ENCODE measurements at regions not wholly inside any gene's neighbourhood (a gene's known extent, or its start where the extent isn't known, plus 50 kb on each side); places are given as distances from the start of the nearest gene placed in this dataset.

- Mint-ChIP-seq H3K9me3 (peaks cover 29% of the 10 kb centered on the region), H3K4me1 (ENCODE audit: low read depth in 2 of 2) (no peaks in the 10 kb centered on the region), H3K27ac (no peak overlapping the region), H3K27me3 (no peaks in the 10 kb centered on the region), H3K4me3 (no peak overlapping the region), H3K36me3 (peaks cover 6% of the 10 kb centered on the region)
- DNase-seq (ENCODE audit: low spot score) (no peak), ATAC-seq (no peak)
These were observed 88.9 kb upstream of the NRXN1 start for GRCh38 chr2:51120754-51121280.

DNA sequence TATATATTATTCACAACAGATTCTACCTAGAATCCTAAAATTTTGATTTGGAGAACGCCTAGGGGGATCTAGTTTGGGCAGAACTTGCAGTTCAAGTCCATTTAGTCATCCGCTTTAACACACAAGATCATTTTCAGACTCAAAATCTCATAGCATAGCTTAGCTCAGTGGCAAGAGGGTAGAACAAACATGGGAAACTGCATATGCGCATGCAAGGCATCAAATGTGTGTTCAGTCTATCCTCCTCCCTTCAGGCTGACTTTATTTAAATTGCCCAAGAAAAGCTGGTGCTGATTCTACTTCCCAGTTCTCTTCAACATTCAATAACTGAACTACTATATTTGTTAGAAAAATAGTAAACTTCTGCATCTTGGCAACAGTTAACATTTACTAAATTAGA lies 79.6 kb upstream of the NRXN1 start:
- Mint-ChIP-seq H3K4me1 (ENCODE audit: low read depth in 2 of 2) (no peaks in the 10 kb centered on the region), H3K27ac (no peak overlapping the region), H3K36me3 (no peaks in the 10 kb centered on the region), H3K27me3 (no peaks in the 10 kb centered on the region), H3K4me3 (no peak overlapping the region), H3K9me3 (peaks cover 12% of the 10 kb centered on the region)
- no peak for DNase-seq (ENCODE audit: low spot score)
- ATAC-seq = no peak

GRCh38 chr2:51108794-51109193 lies 76.9 kb upstream of the NRXN1 start:
- DNase-seq (ENCODE audit: low spot score) = no peak
- H3K4me3 Mint-ChIP-seq = no peak overlapping the region
- no peaks in the 10 kb centered on the region for H3K36me3 Mint-ChIP-seq
- H3K27ac Mint-ChIP-seq = no peak overlapping the region
- H3K27me3 Mint-ChIP-seq = no peaks in the 10 kb centered on the region
- no peak for ATAC-seq
- H3K4me1 Mint-ChIP-seq (ENCODE audit: low read depth in 2 of 2) = peaks cover 0 to under 1% of the 10 kb centered on the region in 2 donors
- H3K9me3 Mint-ChIP-seq = peaks cover 4% of the 10 kb centered on the region

DNA sequence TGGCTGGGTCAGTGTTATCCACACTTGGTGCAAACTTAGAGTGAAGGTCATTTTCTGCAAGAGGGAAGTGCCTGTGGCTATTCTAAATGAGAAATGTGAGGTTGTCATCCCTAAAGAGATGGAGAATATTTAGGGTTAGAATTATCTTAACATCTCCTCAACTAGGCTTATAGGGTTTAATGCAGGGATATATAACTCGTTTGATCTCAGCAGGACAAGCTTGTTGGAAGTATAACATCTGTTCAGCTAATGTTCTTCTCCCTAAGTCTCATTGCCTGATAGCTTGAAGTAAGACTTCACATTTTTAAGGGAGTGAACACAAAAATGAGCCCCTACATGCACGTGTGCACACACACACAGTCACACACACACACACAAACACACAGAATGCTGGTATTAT lies 75.9 kb upstream of the NRXN1 start:
- no peak for DNase-seq (ENCODE audit: low spot score)
- Mint-ChIP-seq H3K9me3 (peaks cover 11% of the 10 kb centered on the region), H3K27ac (no peak overlapping the region), H3K27me3 (no peaks in the 10 kb centered on the region), H3K4me1 (ENCODE audit: low read depth in 2 of 2) (peaks cover 0 to 7% of the 10 kb centered on the region in 2 donors), H3K36me3 (no peaks in the 10 kb centered on the region), H3K4me3 (no peak overlapping the region)
- no peak for ATAC-seq

- no peaks in the 10 kb centered on the region for H3K27me3 Mint-ChIP-seq
- no peak overlapping the region for H3K27ac Mint-ChIP-seq
- peaks cover 0 to 7% of the 10 kb centered on the region in 2 donors for H3K4me1 Mint-ChIP-seq (ENCODE audit: low read depth in 2 of 2)
- DNase-seq (ENCODE audit: low spot score) (no peak), ATAC-seq (no peak)
- H3K9me3 Mint-ChIP-seq = peaks cover 15% of the 10 kb centered on the region
- H3K4me3 Mint-ChIP-seq = no peak overlapping the region
- no peaks in the 10 kb centered on the region for H3K36me3 Mint-ChIP-seq
These were observed 73.9 kb upstream of the NRXN1 start for GRCh38 chr2:51105811-51106210.

DNA sequence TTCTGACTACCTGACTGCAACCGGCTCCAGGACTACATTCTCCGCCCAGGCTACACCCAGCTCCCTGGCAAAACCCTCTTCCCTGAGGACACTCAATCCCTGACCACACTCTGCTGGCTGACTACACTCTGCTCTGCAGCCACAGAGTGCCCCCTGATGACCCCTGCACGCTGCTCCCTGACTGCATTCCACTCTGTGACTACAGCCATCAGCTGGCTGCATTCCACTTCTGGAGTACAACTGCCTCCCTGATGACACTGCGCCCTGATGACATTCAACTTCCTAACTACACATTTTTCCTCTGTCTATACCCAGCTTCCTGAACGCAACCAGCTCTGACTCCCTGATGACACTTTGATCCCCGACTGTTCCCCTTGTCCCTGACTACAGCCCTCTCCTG lies 71.3 kb upstream of the NRXN1 start:
- peaks cover 0 to 7% of the 10 kb centered on the region in 2 donors for H3K4me1 Mint-ChIP-seq (ENCODE audit: low read depth in 2 of 2)
- DNase-seq (ENCODE audit: low spot score) = no peak
- H3K9me3 Mint-ChIP-seq = peaks cover 16% of the 10 kb centered on the region
- peaks cover 8% of the 10 kb centered on the region for H3K36me3 Mint-ChIP-seq
- no peak overlapping the region for H3K4me3 Mint-ChIP-seq
- no peak for ATAC-seq
- H3K27ac Mint-ChIP-seq = no peak overlapping the region
- H3K27me3 Mint-ChIP-seq = no peaks in the 10 kb centered on the region

DNA sequence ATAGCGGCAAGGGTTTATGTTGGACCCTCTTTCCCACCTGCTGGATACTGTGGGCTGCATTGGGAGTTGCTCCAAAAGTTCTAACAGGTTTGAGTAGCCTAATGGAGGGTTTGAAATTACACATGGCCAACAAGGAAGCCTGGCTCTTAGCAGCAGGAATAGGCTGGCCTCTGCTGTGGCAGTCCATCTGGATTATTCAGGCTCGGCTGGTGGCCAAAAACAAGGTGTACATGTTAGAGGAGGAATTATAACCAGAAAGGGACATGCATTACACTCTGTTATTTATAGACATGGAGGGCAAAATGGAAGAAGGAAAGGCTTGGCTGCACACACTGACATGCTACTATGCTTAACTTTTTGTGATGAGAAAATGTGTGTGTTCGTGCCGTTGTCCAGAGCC lies 61.1 kb upstream of the NRXN1 start:
- peaks cover 12% of the 10 kb centered on the region for H3K9me3 Mint-ChIP-seq
- DNase-seq (ENCODE audit: low spot score) (no peak), ATAC-seq (no peak)
- no peak overlapping the region for H3K4me3 Mint-ChIP-seq
- peaks cover 8% of the 10 kb centered on the region for H3K36me3 Mint-ChIP-seq
- H3K27me3 Mint-ChIP-seq = no peaks in the 10 kb centered on the region
- H3K4me1 Mint-ChIP-seq (ENCODE audit: low read depth in 2 of 2) = no peaks in the 10 kb centered on the region
- no peak overlapping the region for H3K27ac Mint-ChIP-seq

GRCh38 chr2:51085420-51086068 lies 53.6 kb upstream of the NRXN1 start:
- no peak for DNase-seq (ENCODE audit: low spot score)
- no peak overlapping the region for H3K4me3 Mint-ChIP-seq
- no peaks in the 10 kb centered on the region for H3K4me1 Mint-ChIP-seq (ENCODE audit: low read depth in 2 of 2)
- H3K27ac Mint-ChIP-seq = no peak overlapping the region
- H3K36me3 Mint-ChIP-seq = peaks cover 8% of the 10 kb centered on the region
- H3K27me3 Mint-ChIP-seq = no peaks in the 10 kb centered on the region
- ATAC-seq = no peak
- peaks cover 30% of the 10 kb centered on the region for H3K9me3 Mint-ChIP-seq

DNA sequence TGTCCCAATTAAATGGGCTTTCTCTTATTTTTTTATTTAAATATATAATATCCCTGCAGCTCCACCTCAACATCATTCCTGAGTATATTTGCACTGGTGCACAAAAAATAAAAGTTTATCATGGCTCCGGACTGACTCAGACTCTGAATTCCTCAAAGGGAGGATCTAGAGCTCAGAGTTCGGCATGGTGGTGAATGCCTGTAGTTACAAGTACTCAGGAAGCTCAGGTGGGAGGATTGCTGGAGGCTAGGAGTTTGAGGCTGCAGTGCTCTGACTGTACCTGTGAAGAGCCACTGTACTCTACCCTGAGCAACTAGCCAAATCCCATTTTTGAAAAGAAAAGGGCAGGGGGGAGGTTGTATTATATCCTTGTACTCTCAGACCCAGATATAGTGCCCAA lies 52.8 kb upstream of the NRXN1 start:
- Mint-ChIP-seq H3K9me3 (peaks cover 30% of the 10 kb centered on the region), H3K4me1 (ENCODE audit: low read depth in 2 of 2) (no peaks in the 10 kb centered on the region), H3K27ac (no peak overlapping the region), H3K36me3 (peaks cover 8% of the 10 kb centered on the region), H3K27me3 (no peaks in the 10 kb centered on the region), H3K4me3 (no peak overlapping the region)
- DNase-seq (ENCODE audit: low spot score) (no peak), ATAC-seq (no peak)

Measured in natural killer cell treated with Interleukin-12 subunit alpha and Interleukin-12 subunit beta and Interleukin-15 and Interleukin-18, amount 100 ng/mL, for 72 hours (primary cell).